Stimulated activated CD4-positive, alpha-beta T cell treated with anti-CD3 and anti-CD28 coated beads, Interleukin-1b, Interleukin-23, amount 100 ng/mL, for 48 hours (primary cell): ENCODE measurements at regions not wholly inside any gene's neighbourhood (a gene's known extent, or its start where the extent isn't known, plus 50 kb on each side); places are given as distances from the start of the nearest gene placed in this dataset.
"Not testable (repeated sequence)": the region's sequence is repeated elsewhere in the genome, so short reads cannot be mapped to it uniquely, and the experiment has no call there.

ENCODE experiments used
- DNase-seq: peaks from one replicate; pipeline ENCODE4 v3.0.0-alpha.2; 2020

DNA sequence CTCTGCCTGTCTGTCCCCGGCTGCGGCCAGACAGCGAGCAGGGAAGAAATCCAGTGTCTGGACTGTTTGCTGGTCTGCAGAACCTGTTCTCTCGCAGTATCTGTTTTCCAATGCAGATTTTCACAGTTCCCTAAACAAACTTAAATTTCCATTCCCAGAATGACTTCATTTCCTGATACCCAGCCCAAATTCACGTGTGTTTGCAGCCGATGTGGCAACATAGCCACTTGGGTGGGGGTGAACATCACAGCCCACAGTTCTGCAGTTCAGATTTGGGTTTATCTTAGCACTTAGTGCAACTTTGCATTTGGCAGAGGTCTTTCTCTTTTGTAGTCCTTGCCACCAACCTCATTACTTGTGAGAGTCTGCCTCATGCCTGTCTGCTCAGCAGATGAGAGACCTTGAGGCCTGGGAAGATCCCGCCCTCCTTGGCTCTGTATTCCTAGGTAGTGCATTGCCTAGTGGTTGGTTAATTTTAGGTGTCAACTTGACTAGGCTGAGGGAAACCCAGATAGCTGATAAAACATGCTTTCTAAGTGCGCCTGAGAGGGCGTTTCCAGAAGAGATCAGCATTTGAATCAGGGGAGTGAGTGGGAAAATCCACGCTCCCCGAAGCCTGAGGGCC is 122.8 kb upstream of the FAM20C start:
- not testable (repeated sequence) for DNase-seq

GRCh38 chr7:70207-70606 is 122.2 kb upstream of the FAM20C start:
- DNase-seq = not testable (repeated sequence)

DNA sequence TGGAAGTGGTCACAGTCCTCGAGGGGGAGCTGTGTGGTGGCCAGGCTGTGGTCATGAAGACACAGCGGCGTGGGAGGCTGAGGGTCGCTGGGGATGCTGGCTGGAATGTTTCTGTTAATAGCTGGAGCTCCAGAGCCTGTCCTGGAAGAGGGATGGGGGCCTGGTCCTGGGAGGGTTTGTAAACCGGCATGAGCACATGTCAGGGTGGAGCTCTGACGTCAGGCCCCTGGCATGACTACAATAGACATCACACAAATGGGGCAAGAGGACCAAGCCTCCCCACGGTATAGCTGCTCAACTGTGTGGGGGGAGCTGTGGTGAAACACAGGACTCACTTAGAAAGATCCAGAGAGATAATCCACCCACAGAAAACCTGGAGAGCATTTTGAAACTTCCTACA is 121.4 kb upstream of the FAM20C start:
- not testable (repeated sequence) for DNase-seq

DNA sequence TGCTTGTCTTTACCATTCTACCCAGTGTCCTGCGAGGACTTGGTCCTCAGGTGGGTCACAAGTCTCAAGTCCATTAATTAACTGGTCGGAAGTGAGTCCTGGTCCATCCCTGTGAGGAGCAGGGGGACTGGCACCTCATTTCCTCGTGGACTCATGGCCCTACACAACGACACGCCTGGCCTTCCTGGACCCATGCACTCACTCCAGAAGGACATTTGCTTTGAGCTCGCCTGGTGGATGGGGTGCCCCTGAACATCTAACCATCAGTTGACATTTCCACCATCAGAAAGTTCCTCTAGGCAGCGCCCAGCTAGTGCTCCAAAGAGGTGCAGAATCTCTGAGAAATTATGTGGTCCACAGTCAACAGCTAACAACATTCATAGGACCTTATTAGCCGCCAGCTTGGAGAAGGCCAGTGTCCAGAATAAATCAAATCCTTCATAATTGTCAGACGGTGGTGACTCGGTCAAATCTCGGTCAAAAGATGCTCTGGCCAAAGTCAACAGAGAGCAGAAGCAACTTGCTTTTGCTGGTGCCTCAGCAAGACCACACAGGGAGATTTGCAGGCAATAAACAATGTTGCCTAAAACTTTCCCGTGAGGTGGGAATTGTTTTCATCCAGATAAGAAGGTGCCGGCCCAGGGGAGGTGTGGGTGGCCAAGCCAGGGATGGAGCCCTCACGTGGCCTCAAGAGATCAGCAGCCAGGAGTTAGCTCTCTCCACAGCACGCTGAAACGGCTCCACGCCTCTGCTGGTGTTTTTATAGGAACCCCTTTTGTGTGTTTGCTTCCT is 119.9 kb upstream of the FAM20C start:
- DNase-seq = not testable (repeated sequence)

- DNase-seq = not testable (repeated sequence)
Observed at GRCh38 chr7:73058-73331, 119.4 kb upstream of the FAM20C start.

GRCh38 chr7:74008-74540 is 118.3 kb upstream of the FAM20C start:
- not testable (repeated sequence) for DNase-seq

- not testable (repeated sequence) for DNase-seq
Observed at GRCh38 chr7:75511-75910, 116.9 kb upstream of the FAM20C start.

DNA sequence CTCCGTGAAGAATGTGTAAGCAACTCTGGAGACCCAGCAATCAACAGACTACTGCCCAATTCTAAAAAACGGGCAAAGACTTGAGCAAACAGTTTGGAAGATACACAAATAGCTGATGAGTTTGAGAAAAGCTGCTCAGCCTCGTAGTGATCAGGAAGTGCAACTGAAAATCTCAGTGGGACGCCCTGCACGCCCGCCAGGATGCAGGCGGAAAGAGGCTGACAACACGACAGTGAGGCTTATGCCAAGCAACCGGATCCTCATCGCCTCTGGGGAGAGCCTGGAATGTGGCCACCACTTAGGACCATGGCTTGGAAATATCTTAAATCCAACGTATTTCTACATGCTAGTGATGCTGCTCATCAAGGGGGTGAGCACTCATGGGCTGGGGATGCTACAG is 116.2 kb upstream of the FAM20C start:
- DNase-seq = not testable (repeated sequence)

DNA sequence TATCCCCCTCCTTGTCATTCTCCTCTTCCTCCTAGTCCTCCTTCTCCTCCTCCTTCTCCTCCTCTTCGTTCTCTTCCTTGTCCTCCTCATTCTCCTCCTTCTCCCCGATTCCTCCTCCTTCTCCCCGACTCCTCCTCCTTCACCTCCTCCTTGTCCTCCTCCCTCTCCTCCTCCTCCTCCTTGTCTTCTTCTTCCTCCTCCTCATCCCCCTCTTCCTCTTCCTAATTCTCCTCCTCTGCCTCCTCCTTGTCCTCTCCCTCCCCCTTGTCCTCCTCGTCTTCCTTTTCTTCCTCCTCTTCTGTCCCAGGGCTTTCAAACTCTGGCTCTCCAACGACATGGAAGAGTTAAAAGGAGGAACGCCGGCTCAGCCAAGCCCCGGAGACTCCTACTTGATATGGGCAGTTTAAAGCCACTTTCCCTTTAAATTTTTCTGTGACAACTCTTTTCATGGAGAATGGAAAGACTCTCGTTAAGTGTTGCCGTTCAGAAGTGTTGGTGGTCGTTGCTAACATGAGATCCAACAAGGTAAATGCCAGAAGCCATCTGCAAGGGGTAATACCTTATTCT is 115.5 kb upstream of the FAM20C start:
- not testable (repeated sequence) for DNase-seq

DNA sequence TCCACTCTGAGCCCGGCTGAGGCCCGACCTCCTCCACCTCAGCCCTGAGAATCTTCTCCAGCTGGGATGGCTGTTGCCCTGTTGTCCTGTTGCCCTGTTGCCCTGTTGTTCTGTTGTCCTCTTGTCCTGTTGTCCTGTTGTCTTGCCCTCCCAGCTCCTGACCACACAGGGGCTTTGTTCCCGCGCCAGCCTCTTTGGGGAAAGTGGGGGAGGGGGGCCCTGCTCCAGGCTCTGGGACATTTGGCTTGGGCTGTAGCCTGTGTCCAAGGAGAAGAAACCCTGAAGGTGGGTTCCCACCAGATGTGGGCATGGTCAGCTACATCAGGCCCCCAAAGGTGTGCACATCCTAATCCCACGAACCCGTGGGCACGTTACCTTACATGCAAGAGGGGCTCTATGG is 113.5 kb upstream of the FAM20C start:
- DNase-seq = not testable (repeated sequence)

- DNase-seq = not testable (repeated sequence)
Observed at GRCh38 chr7:79400-80055, 112.8 kb upstream of the FAM20C start.

DNA sequence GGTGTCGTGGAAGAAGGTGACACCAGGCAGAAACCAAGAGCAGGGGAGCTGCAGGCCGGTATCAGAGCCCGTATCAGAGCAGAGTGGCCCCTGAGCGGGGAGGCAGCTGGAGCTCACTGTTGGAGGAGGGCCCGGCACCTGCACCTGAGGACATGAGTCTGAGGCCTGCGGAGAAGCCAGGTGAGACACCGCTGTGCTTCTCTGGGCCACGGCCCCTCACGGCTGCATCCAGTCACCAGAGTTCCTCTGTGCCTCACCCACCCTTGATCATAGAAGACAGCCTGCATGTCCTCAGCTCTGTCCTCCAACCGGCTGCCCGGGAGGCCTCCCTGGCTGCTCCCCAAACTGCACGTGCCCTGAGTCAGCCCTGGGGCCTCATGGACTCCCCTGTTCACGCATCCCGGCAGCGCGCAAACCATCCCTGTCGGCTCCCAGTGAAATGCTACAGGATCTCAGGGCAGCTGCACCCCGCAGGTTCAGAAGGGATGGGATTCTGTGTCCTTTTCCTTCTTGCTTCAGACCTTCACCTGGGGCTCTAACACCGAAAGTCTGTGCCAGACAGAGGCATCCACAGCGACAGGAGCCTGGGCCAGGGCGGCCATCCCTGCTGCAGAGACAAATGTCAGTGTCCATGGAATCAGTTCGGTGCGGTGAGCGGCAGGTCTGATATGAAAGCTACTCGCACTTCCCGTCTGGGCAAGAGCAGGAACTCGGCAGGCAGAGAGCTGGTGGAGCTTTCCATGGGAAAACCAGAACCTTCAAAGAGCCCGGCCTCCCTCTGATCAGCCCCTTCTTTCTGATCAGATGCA is 111.9 kb upstream of the FAM20C start:
- no peak for DNase-seq

GRCh38 chr7:81068-81925 is 111.1 kb upstream of the FAM20C start:
- no peak for DNase-seq

GRCh38 chr7:81926-82756 is 110.2 kb upstream of the FAM20C start:
- no peak for DNase-seq

DNA sequence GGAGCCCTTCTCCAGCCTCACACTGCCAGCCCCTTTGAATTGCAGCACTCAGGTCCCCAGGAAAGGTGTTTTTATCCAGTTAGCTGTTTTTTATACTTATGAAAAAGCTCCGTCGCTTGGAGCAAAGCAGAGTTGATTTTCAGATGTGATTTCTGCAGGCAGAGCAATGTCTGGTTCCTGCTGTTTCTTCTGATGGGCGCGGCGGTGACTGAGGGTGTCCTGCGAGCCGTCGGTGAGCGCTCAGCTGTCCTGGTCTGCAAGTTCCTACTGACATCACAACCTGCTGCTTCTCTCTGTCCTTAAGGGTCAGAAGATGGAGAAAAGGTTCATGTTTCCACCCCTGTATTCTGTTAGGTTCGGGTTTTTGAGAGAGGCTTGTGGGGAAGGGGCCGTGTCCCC is 109.6 kb upstream of the FAM20C start:
- DNase-seq = no peak

DNA sequence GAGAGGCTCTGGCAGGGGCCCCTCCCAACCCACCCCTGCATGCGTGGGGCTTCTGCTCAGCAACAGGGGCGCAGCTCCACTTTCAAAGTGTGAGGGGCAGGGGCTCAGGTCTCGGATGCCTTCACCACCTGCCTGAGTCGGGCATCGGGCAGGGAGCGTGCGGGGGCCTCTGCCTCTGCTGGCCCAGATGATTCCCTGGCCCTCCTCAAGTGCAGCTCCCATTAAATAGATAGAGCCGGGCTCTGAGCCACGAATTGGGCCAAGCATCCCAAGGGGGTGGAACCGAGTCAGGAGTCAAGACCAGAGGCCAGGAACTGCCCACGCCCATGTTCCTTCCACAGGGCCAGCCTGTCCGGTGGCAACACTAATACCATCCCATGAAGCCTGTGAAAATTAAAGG is 108.9 kb upstream of the FAM20C start:
- no peak for DNase-seq

GRCh38 chr7:83861-84632 is 108.3 kb upstream of the FAM20C start:
- no peak for DNase-seq

DNA sequence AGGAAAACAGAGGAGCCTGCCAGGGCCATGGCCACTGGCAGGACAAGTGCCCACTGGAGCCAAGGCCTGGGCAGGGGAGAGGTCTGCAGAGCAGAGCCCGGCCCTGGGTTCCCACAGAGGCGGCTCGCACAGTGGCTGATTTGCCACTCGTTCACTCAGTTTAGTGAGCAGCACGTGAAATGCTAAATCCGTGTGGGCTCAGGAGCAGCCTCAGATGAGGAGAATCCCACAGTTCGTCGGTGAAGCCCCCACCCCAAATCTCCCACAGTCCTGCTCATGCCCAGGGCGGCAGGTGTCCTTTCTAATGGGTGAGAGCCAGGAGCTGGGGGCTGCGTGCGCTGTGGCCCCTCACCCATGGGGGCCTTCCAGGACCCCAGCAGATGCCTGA is 107.7 kb upstream of the FAM20C start:
- DNase-seq = no peak

DNA sequence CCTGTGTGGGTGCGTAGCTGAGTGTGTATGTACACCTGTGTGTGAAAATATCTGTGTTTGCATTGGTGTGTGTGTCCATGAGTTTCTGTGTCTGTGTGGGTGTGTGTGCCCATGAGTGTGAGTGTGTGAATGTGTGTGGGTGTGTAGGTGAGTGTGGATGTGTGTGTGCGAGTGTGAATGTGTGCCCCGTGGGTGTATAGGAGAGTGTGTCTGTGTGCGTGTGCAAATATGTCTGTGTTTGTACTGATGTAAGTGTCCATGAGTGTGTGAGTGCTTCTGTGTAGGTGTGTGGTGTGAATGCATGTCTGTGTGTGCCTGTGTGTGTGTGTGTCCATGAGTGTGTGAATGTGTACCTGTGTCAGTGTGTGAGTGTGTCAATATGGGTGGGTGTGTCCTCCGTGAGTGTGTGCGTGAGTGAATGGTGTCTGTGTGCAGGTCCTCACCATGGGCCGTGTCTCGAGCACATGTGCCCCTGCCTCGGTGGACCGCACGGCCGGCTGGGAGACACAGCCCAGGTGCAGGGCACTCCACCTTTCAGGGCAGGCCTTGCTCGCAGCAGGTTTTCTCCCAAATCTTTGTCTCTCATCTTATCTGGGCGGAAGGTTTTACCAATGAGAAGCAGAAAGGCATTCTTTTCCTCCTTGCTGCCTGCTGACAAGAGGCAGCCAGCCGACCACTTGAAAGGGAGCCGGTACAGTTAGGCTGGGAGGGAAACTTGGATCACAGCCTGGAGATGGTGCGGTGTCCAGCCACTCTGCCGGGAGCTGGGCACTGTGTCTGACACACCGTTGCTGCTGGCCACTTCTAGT is 107.1 kb upstream of the FAM20C start:
- DNase-seq = no peak
